GM21526 (cell line): ENCODE measurements at regions not wholly inside any gene's neighbourhood (a gene's known extent, or its start where the extent isn't known, plus 50 kb on each side); places are given as distances from the start of the nearest gene placed in this dataset.

Source experiments
- ATAC-seq: cut with Tn5 transposase; IDR thresholded peaks from one replicate; pipeline ENCODE4 v1.9.1; 2021; ENCODE audit warnings: moderate library complexity; ENCODE audit not compliant: unreplicated experiment, low FRiP score

- ATAC-seq = peak; percentile 63
These were observed 100.8 kb downstream of the PPM1A start for GRCh38 chr14:60349663-60350365.

- ATAC-seq = no peak
These were observed 101.3 kb downstream of the PPM1A start for GRCh38 chr14:60350366-60350720.

- no peak for ATAC-seq
These were observed 104.4 kb downstream of the PPM1A start for GRCh38 chr14:60353420-60353819.

- ATAC-seq = no peak
These were observed 106.7 kb downstream of the PPM1A start for GRCh38 chr14:60355768-60356167.

GRCh38 chr14:60356386-60356785, 107.4 kb downstream of the PPM1A start:
- ATAC-seq = no peak

GRCh38 chr14:60356906-60357550, 108.0 kb downstream of the PPM1A start:
- no peak for ATAC-seq

- ATAC-seq = no peak
These were observed 108.6 kb downstream of the PPM1A start for GRCh38 chr14:60357551-60358149.

- ATAC-seq = no peak
These were observed 114.3 kb downstream of the PPM1A start for GRCh38 chr14:60363275-60363674.

GRCh38 chr14:60363687-60364086, 114.7 kb downstream of the PPM1A start:
- ATAC-seq = no peak

GRCh38 chr14:60381909-60382308, 104.0 kb downstream of the C14orf39 start:
- no peak for ATAC-seq
